Caco-2 (cell line): ENCODE measurements at regions not wholly inside any gene's neighbourhood (a gene's known extent, or its start where the extent isn't known, plus 50 kb on each side); places are given as distances from the start of the nearest gene placed in this dataset.

Experiments used
- BruUV-seq: library from RNA; stranded (reverse); fragments of 400-500 nt; replicated peaks from 2 replicates; lab custom pipeline; 2021; lab: Mats Ljungman, UMichigan
- CTCF ChIA-PET: fragments of 300-600 bp; sonication (Branson Sonifier 250); formaldehyde crosslinking; loops from one replicate; lab custom pipeline; 2022; ENCODE audit warnings: antibody characterized with exemption; lab: Charles Lee
- POLR2A ChIA-PET: fragments of 300-600 bp; sonication (Branson Sonifier 250); formaldehyde crosslinking; loops from one replicate; lab custom pipeline; 2022; ENCODE audit warnings: antibody characterized with exemption; lab: Charles Lee
- DNase-seq, 2 experiments: peaks; one replicate each; pipeline versions ENCODE4 v3.0.0 to v3.0.0-alpha.2; 2020 to 2022
- H3K27me3 ChIP-seq: replicated peaks from 2 replicates; pipeline ENCODE4 v1.6.0; 2011; ENCODE audit warnings: low read length; ENCODE audit not compliant: control insufficient read depth, insufficient read depth
- H3K36me3 ChIP-seq: 2 replicates; pipeline ENCODE4 v1.5.1; 2011; ENCODE audit warnings: low read length; ENCODE audit not compliant: control insufficient read depth, insufficient read depth
- H3K4me1 ChIP-seq: fragments of 250-450 bp; sonication (Bioruptor Pico); 2 replicates; pipeline ENCODE4 v1.5.1; 2020; ENCODE audit warnings: mild to moderate bottlenecking
- H3K4me3 ChIP-seq: 2 replicates; pipeline ENCODE4 v1.5.1; 2011; ENCODE audit warnings: low read depth, mild to moderate bottlenecking, control low read depth, low read length
- H3K9me3 ChIP-seq: fragments of 250-450 bp; sonication (Bioruptor Pico); 2 replicates; pipeline ENCODE4 v1.5.1; 2020; ENCODE audit warnings: mild to moderate bottlenecking, moderate library complexity
- H3K27ac Mint-ChIP-seq: one replicate; pipeline ENCODE4 v1.8.0; 2022; ENCODE audit warnings: mixed read lengths; ENCODE audit not compliant: unreplicated experiment
- H3K27me3 Mint-ChIP-seq: one replicate; pipeline ENCODE4 v1.8.0; 2022; ENCODE audit warnings: mixed read lengths; ENCODE audit not compliant: insufficient read depth, unreplicated experiment
- H3K36me3 Mint-ChIP-seq: one replicate; pipeline ENCODE4 v1.8.0; 2022; ENCODE audit warnings: mild to moderate bottlenecking, mixed read lengths; ENCODE audit not compliant: insufficient read depth, unreplicated experiment
- H3K4me1 Mint-ChIP-seq: one replicate; pipeline ENCODE4 v1.8.0; 2022; ENCODE audit warnings: low read depth, mixed read lengths; ENCODE audit not compliant: unreplicated experiment
- H3K4me3 Mint-ChIP-seq: one replicate; pipeline ENCODE4 v1.8.0; 2022; ENCODE audit warnings: mild to moderate bottlenecking, moderate library complexity, mixed read lengths; ENCODE audit not compliant: unreplicated experiment
- H3K9me3 Mint-ChIP-seq: one replicate; pipeline ENCODE4 v1.8.0; 2022; ENCODE audit warnings: mixed read lengths; ENCODE audit not compliant: unreplicated experiment
- CTCF ChIP-seq, 2 experiments: fragments of 200-600 bp in 1 of 2; IDR thresholded peaks; 1 replicate in 1 of 2; 2 replicates in 1 of 2; pipeline versions ENCODE4 v1.5.1 to v1.8.0; 2011 to 2022; ENCODE audit warnings: antibody characterized with exemption in 1 of 2, control low read depth in 1 of 2, inconsistent platforms in 1 of 2, low read depth in 1 of 2, low read length in 1 of 2, mild to moderate bottlenecking in 1 of 2, moderate library complexity in 1 of 2; ENCODE audit not compliant: insufficient read depth in 1 of 2, severe bottlenecking in 1 of 2, unreplicated experiment in 1 of 2
- intact Hi-C: fragments of 100-400 bp; cut with micrococcal nuclease; formaldehyde crosslinking; loops from one replicate; pipeline ENCODE4 v1.10.0; 2022; ENCODE audit not compliant: unreplicated experiment

GRCh38 chr6:74091794-74092157 lies 395.8 kb downstream of the CD109 start:
- H3K4me3 Mint-ChIP-seq, result no peak overlapping the region
- ChIA-PET POLR2A (no interaction called here), CTCF (interaction anchor here (1.1 kb wide), 1 partner anchor 1117 kb away, joined by 3 read pairs; no protein-coding TSS in a partner anchor)

GRCh38 chr6:74091136-74091793 lies 395.3 kb downstream of the CD109 start:
- peaks cover 23% of the 10 kb centered on the region for H3K9me3 Mint-ChIP-seq
- peaks cover 2% of the 10 kb centered on the region for H3K27me3 Mint-ChIP-seq
- no peak overlapping the region for H3K27ac Mint-ChIP-seq
- DNase-seq, result peak in 1 of 2 experiments; percentile 41
- Histone ChIP-seq H3K9me3 (no peaks in the 10 kb centered on the region; the same call in 1 of the 2 replicates), H3K27me3 (no peaks in the 10 kb centered on the region), H3K4me3 (no peak overlapping the region), H3K4me1 (peaks cover 5% of the 10 kb centered on the region; the same call in 1 of the 2 replicates), H3K36me3 (no peaks in the 10 kb centered on the region)
- TF ChIP-seq CTCF (IDR thresholded peaks at IDR 0.05; ENCODE audit: insufficient read depth in 1 of 2, low read depth in 1 of 2, low read length in 1 of 2, severe bottlenecking in 1 of 2, unreplicated experiment in 1 of 2), result peak; percentile 55 to 76
- ChIA-PET POLR2A (no interaction called here), CTCF (interaction anchor here (1.1 kb wide), 1 partner anchor 1118 kb away, joined by 3 read pairs; no protein-coding TSS in a partner anchor)
- no peak overlapping the region for H3K4me3 Mint-ChIP-seq
- no TSS peak for BruUV-seq
- H3K36me3 Mint-ChIP-seq, result no peaks in the 10 kb centered on the region
- intact Hi-C loops, result loop anchor here (1.0 to 10.0 kb wide), 2 partner anchors 194 to 1118 kb away; no protein-coding TSS in a partner anchor
- no peaks in the 10 kb centered on the region for H3K4me1 Mint-ChIP-seq

More at GRCh38 chr6:74091794-74092157, 395.8 kb downstream of the CD109 start:
- Mint-ChIP-seq H3K27ac (no peak overlapping the region), H3K27me3 (no peaks in the 10 kb centered on the region), H3K4me1 (no peaks in the 10 kb centered on the region), H3K9me3 (peaks cover 23% of the 10 kb centered on the region), H3K36me3 (no peaks in the 10 kb centered on the region)
- H3K36me3 ChIP-seq, result no peaks in the 10 kb centered on the region
- H3K27me3 ChIP-seq, result no peaks in the 10 kb centered on the region
- H3K4me3 ChIP-seq, result no peak overlapping the region
- intact Hi-C loops, result loop anchor here (1.0 to 10.0 kb wide), 2 partner anchors 193 to 1118 kb away; no protein-coding TSS in a partner anchor
- no TSS peak for BruUV-seq
- DNase-seq, result no peak
- no peak for TF ChIP-seq CTCF (IDR thresholded peaks at IDR 0.05; ENCODE audit: insufficient read depth in 1 of 2, low read depth in 1 of 2, low read length in 1 of 2, severe bottlenecking in 1 of 2, unreplicated experiment in 1 of 2)
- peaks cover 5% of the 10 kb centered on the region; the same call in 1 of the 2 replicates for H3K4me1 ChIP-seq
- no peaks in the 10 kb centered on the region; the same call in 1 of the 2 replicates for H3K9me3 ChIP-seq

GRCh38 chr6:74087899-74088298 lies 391.9 kb downstream of the CD109 start:
- peaks cover 5% of the 10 kb centered on the region; the same call in 1 of the 2 replicates for H3K4me1 ChIP-seq
- CTCF ChIA-PET, result interaction anchor here (0.7 kb wide), 1 partner anchor 323 kb away, joined by 3 read pairs; no protein-coding TSS in a partner anchor

More at GRCh38 chr6:74087899-74088298, 391.9 kb downstream of the CD109 start:
- Histone ChIP-seq H3K4me3 (no peak overlapping the region), H3K27me3 (no peaks in the 10 kb centered on the region), H3K36me3 (no peaks in the 10 kb centered on the region), H3K9me3 (no peaks in the 10 kb centered on the region)
- intact Hi-C loops, result loop anchor here (10.0 kb wide), 2 partner anchors 317 to 487 kb away; no protein-coding TSS in a partner anchor
- no peak for DNase-seq
- no peak overlapping the region for H3K4me3 Mint-ChIP-seq
- H3K27ac Mint-ChIP-seq, result no peak overlapping the region
- peaks cover 2% of the 10 kb centered on the region for H3K27me3 Mint-ChIP-seq
- H3K9me3 Mint-ChIP-seq, result peaks cover 23% of the 10 kb centered on the region
- no peaks in the 10 kb centered on the region for H3K36me3 Mint-ChIP-seq
- TF ChIP-seq CTCF (IDR thresholded peaks at IDR 0.05; ENCODE audit: insufficient read depth in 1 of 2, low read depth in 1 of 2, low read length in 1 of 2, severe bottlenecking in 1 of 2, unreplicated experiment in 1 of 2), result no peak
- no TSS peak for BruUV-seq
- H3K4me1 Mint-ChIP-seq, result no peaks in the 10 kb centered on the region
- POLR2A ChIA-PET, result no interaction called here
